MM.1S (cell line): ENCODE measurements at regions not wholly inside any gene's neighbourhood (a gene's known extent, or its start where the extent isn't known, plus 50 kb on each side); places are given as distances from the start of the nearest gene placed in this dataset.
"Not testable (repeated sequence)": the region's sequence is repeated elsewhere in the genome, so short reads cannot be mapped to it uniquely, and the experiment has no call there.

Experiments used
- DNase-seq: peaks from one replicate; pipeline ENCODE4 v3.0.0-alpha.2; 2015
- H2AFZ ChIP-seq: fragments of 300-600 bp; sonication (generic); 2 replicates; pipeline ENCODE4 v1.6.0; 2016; ENCODE audit warnings: antibody characterized with exemption, low read length
- H3F3A ChIP-seq: fragments of 300-600 bp; sonication (generic); 2 replicates; pipeline ENCODE4 v1.6.1; 2016; ENCODE audit warnings: mild to moderate bottlenecking, antibody characterized with exemption, low read length, moderate library complexity, mixed read lengths; ENCODE audit not compliant: insufficient read depth
- H3K27ac ChIP-seq: fragments of 300-600 bp; sonication (generic); 2 replicates; pipeline ENCODE4 v1.5.1; 2016; ENCODE audit warnings: mild to moderate bottlenecking, low read length
- H3K27me3 ChIP-seq: fragments of 300-600 bp; sonication (generic); replicated peaks from 2 replicates; pipeline ENCODE4 v1.6.0; 2016; ENCODE audit warnings: low read length; ENCODE audit not compliant: insufficient read depth
- H3K36me3 ChIP-seq: fragments of 300-600 bp; sonication (generic); replicated peaks from 2 replicates; pipeline ENCODE4 v1.6.1; 2016; ENCODE audit warnings: mild to moderate bottlenecking, low read length, mixed read lengths; ENCODE audit not compliant: insufficient read depth
- H3K4me1 ChIP-seq: fragments of 300-600 bp; sonication (generic); 2 replicates; pipeline ENCODE4 v1.6.1; 2016; ENCODE audit warnings: low read length, mixed read lengths
- H3K4me2 ChIP-seq: fragments of 300-600 bp; sonication (generic); 2 replicates; pipeline ENCODE4 v1.6.0; 2016; ENCODE audit warnings: low read depth, low read length
- H3K4me3 ChIP-seq: fragments of 300-600 bp; sonication (generic); 2 replicates; pipeline ENCODE4 v1.5.1; 2016; ENCODE audit warnings: low read length, mixed read lengths
- H3K79me2 ChIP-seq: fragments of 300-600 bp; sonication (generic); 2 replicates; pipeline ENCODE4 v1.6.1; 2016; ENCODE audit warnings: mixed run types, low read length, mixed read lengths
- H3K9ac ChIP-seq: fragments of 300-600 bp; sonication (generic); 2 replicates; pipeline ENCODE4 v1.6.1; 2016; ENCODE audit warnings: low read length, mixed read lengths
- H3K9me2 ChIP-seq: fragments of 300-600 bp; sonication (generic); replicated peaks from 2 replicates; pipeline ENCODE4 v1.6.1; 2016; ENCODE audit warnings: mild to moderate bottlenecking, low read length, mixed read lengths; ENCODE audit not compliant: insufficient read depth
- H3K9me3 ChIP-seq: fragments of 300-600 bp; sonication (generic); replicated peaks from 2 replicates; pipeline ENCODE4 v1.6.1; 2016; ENCODE audit warnings: mild to moderate bottlenecking, low read length, mixed read lengths; ENCODE audit not compliant: insufficient read depth
- H4K20me1 ChIP-seq: fragments of 300-600 bp; sonication (generic); 2 replicates; pipeline ENCODE4 v1.6.1; 2016; ENCODE audit warnings: mild to moderate bottlenecking, low read length, moderate library complexity, mixed read lengths; ENCODE audit not compliant: insufficient read depth
- CTCF ChIP-seq: fragments of 300-600 bp; sonication (generic); IDR thresholded peaks from 2 replicates; pipeline ENCODE4 v1.5.1; 2016; ENCODE audit warnings: antibody characterized with exemption, low read length, mixed read lengths
- EZH2 ChIP-seq: fragments of 300-600 bp; sonication (generic); optimal IDR thresholded peaks from 2 replicates; pipeline ENCODE3; 2017; ENCODE audit warnings: low read depth, mild to moderate bottlenecking, antibody characterized with exemption, low read length, mixed read lengths
- EZH2phosphoT487 ChIP-seq: fragments of 300-600 bp; sonication (generic); IDR thresholded peaks from 2 replicates; pipeline ENCODE4 v1.6.1; 2018; ENCODE audit warnings: antibody characterized with exemption, low read length

- not testable (repeated sequence) for H3K9ac ChIP-seq, H4K20me1 ChIP-seq, H3K27ac ChIP-seq, H3K4me3 ChIP-seq, DNase-seq, H3K9me3 ChIP-seq, H3K4me2 ChIP-seq, H3K4me1 ChIP-seq, H3K36me3 ChIP-seq, H3K79me2 ChIP-seq, H2AFZ ChIP-seq, H3F3A ChIP-seq, H3K9me2 ChIP-seq
- H3K27me3 ChIP-seq: peaks cover 84% of the 10 kb centered on the region
These were observed 50.4 kb upstream of the TTC34 start for GRCh38 chr1:2851918-2852317.

DNA sequence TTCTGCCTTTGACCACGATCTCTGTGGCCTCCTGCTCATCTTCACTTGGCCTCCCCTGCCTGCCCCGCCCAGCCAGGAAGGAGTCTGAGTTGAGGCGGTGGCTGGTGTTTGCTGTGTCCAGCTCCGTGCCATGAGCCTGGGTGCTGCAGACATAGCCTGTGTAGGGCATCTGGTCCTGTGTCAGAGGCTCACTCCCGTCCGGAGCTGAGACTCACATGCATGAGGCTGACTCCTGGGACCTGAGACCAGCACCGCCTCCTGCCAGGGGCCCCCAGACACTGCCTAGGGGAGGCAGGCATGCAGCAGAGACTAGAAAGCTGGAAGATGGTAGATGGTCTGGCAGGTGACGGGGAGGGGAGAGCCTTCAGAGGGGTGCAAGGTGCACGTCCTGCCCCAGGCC, 52.2 kb upstream of the TTC34 start:
- H3K9ac ChIP-seq: no peak overlapping the region
- no peaks in the 10 kb centered on the region for H3F3A ChIP-seq
- no peak overlapping the region for H3K27ac ChIP-seq
- H3K4me2 ChIP-seq: no peak overlapping the region
- no peaks in the 10 kb centered on the region for H3K4me1 ChIP-seq
- no peaks in the 10 kb centered on the region for H3K79me2 ChIP-seq
- H3K9me2 ChIP-seq: no peaks in the 10 kb centered on the region
- H3K27me3 ChIP-seq: peaks cover 84% of the 10 kb centered on the region
- TF ChIP-seq EZH2phosphoT487: no peak
- TF ChIP-seq EZH2: no peak
- TF ChIP-seq CTCF: no peak
- H3K4me3 ChIP-seq: no peak overlapping the region
- no peaks in the 10 kb centered on the region for H3K9me3 ChIP-seq
- H3K36me3 ChIP-seq: no peaks in the 10 kb centered on the region
- H2AFZ ChIP-seq: no peak overlapping the region
- no peaks in the 10 kb centered on the region for H4K20me1 ChIP-seq
- no peak for DNase-seq

DNA sequence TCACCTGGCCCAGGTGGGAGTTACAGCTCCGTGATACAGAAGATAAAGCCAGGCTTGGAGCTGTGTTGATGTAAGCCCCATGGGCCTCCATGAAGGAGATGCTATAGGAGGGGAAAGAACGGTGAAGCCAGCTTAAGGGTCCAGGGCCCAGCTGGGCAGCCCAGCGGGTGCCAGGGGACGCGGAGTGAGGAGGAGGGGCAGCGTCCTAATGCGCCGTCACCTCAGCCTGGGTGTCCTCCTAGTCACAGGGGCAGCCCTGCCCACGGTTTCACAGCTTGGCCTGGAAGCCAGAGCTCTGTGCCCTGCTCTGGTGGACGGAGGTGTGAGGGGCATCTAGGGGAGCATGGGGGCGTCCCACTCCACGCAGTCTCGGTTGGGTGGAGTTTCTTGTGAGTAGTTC, 52.7 kb upstream of the TTC34 start:
- Histone ChIP-seq H3K9me2 (no peaks in the 10 kb centered on the region), H3K36me3 (no peaks in the 10 kb centered on the region), H3K79me2 (no peaks in the 10 kb centered on the region), H3K27me3 (peaks cover 82% of the 10 kb centered on the region), H3K4me1 (no peaks in the 10 kb centered on the region), H3K27ac (no peak overlapping the region), H3K9ac (no peak overlapping the region), H3K9me3 (no peaks in the 10 kb centered on the region), H2AFZ (no peak overlapping the region), H4K20me1 (no peaks in the 10 kb centered on the region), H3F3A (no peaks in the 10 kb centered on the region), H3K4me2 (no peak overlapping the region), H3K4me3 (no peak overlapping the region)
- DNase-seq: no peak
- TF ChIP-seq CTCF (no peak), EZH2phosphoT487 (no peak), EZH2 (no peak)

GRCh38 chr1:2854611-2855010, 53.1 kb upstream of the TTC34 start:
- no peaks in the 10 kb centered on the region for H3K9me2 ChIP-seq
- H4K20me1 ChIP-seq: no peaks in the 10 kb centered on the region
- H3K4me3 ChIP-seq: no peak overlapping the region
- H3K27me3 ChIP-seq: peaks cover 79% of the 10 kb centered on the region
- H2AFZ ChIP-seq: no peak overlapping the region
- TF ChIP-seq CTCF (no peak), EZH2phosphoT487 (no peak), EZH2 (no peak)
- no peak for DNase-seq
- no peak overlapping the region for H3K4me2 ChIP-seq
- no peaks in the 10 kb centered on the region for H3F3A ChIP-seq
- no peaks in the 10 kb centered on the region for H3K4me1 ChIP-seq
- no peaks in the 10 kb centered on the region for H3K36me3 ChIP-seq
- H3K27ac ChIP-seq: no peak overlapping the region
- H3K9ac ChIP-seq: no peak overlapping the region
- no peaks in the 10 kb centered on the region for H3K9me3 ChIP-seq
- no peaks in the 10 kb centered on the region for H3K79me2 ChIP-seq
